Stimulated activated CD4-positive, alpha-beta T cell treated with anti-CD3 and anti-CD28 coated beads, Interleukin-1b, Interleukin-23, amount 100 ng/mL, for 48 hours (primary cell): ENCODE measurements at regions not wholly inside any gene's neighbourhood (a gene's known extent, or its start where the extent isn't known, plus 50 kb on each side); places are given as distances from the start of the nearest gene placed in this dataset.

Experiments used
- DNase-seq: peaks from one replicate; pipeline ENCODE4 v3.0.0-alpha.2; 2020

- no peak for DNase-seq
These were observed 1061.1 kb downstream of the SORCS3 start for GRCh38 chr10:105702211-105702610.

- DNase-seq: no peak
These were observed 1059.1 kb downstream of the SORCS3 start for GRCh38 chr10:105700218-105700617.

- no peak for DNase-seq
These were observed 1058.4 kb downstream of the SORCS3 start for GRCh38 chr10:105699504-105699903.

- DNase-seq: no peak
These were observed 1057.5 kb downstream of the SORCS3 start for GRCh38 chr10:105698592-105698991.

GRCh38 chr10:105697290-105697780, 1056.2 kb downstream of the SORCS3 start:
- DNase-seq: no peak

DNA sequence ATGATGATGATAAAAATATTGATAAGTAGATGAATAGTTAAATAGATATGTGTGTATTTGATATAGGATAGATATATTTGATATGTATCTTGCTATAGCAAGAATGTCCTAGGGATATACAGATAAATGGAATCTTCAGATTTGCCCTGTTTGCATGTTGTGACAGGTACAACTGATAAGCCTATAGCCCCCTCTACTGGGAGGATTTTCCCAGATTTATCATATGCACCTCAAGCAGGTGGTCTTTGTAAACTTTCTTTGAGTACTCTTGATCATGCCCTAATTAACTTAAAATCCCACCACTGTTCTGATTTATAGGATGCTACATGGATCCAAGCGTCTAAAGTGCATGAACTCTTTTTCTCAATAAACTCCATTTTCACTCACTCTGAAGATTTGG, 1050.7 kb downstream of the SORCS3 start:
- no peak for DNase-seq

DNA sequence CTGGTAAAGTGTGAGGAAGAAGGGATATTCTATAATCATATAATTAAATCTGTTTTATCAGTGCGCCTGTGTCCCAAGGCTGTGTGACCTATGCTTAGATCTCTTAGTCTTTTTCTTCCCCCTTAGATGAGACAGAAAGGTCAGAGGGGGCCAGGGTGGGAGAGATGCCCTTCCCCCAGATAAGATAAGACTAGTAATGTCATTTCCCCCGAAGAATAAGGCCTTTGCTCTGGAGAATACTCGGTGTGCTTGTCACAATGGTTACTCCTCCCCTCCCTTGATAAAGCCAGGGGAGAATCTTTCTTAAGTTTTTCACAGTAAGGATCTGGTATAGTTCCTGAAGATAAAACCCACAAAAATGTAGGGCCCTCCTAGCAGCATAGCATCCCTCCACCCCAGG, 1041.8 kb downstream of the SORCS3 start:
- no peak for DNase-seq

DNA sequence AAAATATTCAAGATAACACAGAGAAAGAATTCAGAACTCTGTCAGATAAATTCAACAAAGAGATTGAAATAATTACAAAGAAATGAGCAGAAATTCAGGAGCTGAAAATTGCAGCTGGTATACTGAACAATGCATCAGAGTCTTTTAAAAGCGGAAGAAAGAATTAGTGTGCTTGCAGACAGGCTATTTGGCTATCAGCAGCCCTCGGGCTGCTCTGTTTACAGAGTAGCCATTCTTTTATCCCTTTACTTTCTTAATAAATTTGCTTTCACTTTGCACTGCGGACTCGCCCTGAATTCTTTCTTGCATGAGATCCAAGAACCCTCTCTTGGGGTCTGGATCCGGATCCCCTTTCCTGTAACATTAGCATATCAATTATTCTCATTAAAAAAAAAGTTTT, 1040.0 kb downstream of the SORCS3 start:
- DNase-seq: no peak

- no peak for DNase-seq
These were observed 1038.7 kb downstream of the SORCS3 start for GRCh38 chr10:105679781-105680180.

DNA sequence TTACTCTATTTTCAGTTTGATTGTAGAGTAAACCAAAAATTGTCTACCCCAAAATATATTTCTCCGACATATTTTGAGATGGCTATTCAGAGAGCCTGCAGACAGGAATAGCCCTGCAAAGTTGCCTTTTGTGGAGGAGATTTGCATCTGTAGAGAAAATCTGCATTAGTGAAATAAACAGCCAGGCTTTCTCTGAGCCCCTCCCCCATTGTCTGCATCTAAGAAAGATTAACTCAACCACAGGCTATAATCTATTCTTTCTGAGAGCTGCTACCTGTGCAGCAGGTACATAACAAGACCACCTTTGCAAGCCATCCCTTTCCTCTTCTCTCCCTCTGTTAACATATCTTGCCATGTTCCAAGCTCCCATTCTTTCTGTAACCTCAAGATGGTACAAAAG, 1034.2 kb downstream of the SORCS3 start:
- no peak for DNase-seq

DNA sequence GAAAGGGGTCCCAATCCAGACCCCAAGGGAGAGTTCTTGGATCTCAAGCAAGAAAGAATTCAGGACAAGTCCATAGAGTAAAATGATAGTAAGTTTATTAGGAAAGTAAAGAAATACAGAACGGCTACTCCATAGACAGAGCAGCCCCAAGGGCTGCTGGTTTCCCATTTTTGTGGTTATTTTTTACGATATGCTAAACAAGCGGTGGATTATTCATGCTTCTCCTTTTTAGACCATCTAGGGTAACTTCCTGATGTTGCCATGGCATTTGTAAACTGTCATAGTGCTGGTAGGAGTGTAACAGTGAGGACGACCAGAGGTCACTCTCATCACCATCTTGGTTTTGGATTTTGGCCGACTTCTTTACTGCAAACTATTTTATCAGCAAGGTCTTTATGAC, 1033.4 kb downstream of the SORCS3 start:
- DNase-seq: no peak

DNA sequence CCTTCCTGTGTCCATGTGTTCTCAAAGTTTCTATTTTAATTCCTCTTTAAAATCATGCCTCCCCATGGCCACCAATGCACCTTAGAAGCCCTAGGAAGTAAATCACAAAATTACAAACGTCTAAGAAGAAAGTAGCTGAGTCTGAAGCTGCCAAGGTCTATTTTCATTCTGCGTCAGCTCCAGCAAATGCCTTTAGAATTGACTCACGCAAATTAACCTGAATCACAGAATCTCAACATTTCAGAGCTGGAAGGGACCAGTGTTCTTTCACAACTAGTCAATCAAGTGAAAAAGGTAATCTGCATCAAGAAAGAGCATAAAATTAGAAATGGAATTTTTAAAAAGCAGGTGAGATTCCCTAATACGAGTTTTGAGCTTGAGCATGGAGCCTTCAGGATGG, 1017.6 kb downstream of the SORCS3 start:
- no peak for DNase-seq

DNA sequence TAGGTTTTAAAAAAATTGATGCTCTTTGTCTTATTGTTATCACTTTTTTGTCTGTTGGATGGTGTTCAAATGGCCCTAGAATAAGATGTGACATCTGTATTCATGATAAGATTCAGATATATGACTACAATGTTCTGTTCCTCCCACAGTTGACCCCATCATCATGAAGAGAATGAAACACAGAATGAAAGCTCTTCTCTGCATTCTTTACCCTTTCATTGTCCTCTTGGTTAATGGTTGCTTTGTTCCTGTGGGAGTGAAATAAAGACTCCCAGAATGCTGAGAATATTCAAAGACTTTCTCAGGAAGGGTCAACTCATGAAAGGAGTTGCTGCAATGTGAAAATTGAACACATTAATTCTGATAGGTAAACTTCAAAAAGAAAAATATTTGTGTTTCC, 1015.8 kb downstream of the SORCS3 start:
- DNase-seq: no peak

DNA sequence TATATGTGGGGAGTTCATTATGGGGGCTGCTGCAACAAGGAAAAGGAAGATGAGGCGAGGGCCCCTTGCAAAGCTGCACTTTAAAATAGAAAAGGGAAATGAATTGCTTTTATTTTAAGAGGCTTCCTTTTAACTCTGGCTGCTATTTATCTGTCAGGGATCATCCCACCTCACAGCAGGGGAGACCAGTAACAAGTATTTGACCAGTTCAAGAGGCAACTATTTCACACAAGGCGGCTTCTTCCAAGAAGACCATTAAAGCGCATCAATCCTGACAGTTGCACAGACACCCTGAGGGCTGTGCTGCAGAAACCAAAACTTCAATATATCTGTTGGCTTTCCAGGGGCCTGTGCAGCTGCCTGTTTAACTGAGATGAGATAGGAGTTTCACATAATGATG, 1009.2 kb downstream of the SORCS3 start:
- DNase-seq: no peak

- DNase-seq: no peak
These were observed 1006.3 kb downstream of the SORCS3 start for GRCh38 chr10:105647354-105647753.

GRCh38 chr10:105644978-105645377, 1003.9 kb downstream of the SORCS3 start:
- no peak for DNase-seq

DNA sequence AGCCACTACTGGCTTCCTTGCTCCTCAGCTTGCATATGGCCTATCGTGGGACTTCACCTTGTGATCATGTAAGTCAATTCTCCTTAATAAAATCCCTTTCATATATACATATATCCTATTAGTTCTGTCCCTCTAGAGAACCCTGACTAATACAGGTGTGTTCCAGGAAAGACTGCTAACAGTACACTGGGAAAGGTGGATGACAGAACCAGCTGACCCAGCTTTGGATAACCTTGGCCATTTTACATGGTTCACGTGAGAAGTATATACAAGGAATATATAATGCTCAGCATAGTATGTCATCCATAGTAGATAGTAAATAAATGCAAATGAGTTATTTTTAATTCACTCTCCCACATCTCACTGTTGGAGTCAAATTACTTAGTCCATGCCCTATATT, 1003.5 kb downstream of the SORCS3 start:
- DNase-seq: no peak

GRCh38 chr10:105644091-105644490, 1003.0 kb downstream of the SORCS3 start:
- DNase-seq: no peak

- DNase-seq: no peak
These were observed 1002.6 kb downstream of the SORCS3 start for GRCh38 chr10:105643660-105644059.

DNA sequence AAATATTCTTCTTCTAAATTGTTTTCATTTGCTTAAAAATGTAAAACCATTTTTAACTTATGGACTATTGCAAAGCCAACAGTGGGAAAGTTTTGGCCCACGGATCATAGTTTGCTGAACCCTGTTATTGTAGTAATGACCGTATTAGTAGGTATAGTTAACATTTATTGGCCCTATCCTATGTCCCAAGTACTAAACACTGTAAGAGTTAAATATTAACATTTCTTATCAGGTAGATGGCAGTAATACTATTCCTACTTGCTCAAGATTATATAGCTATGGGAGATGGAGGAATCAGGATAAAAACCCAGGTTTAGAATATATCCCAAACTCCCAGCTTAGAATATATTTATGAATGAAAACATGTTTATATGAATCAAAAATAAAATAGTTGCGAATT, 993.2 kb downstream of the SORCS3 start:
- no peak for DNase-seq

DNA sequence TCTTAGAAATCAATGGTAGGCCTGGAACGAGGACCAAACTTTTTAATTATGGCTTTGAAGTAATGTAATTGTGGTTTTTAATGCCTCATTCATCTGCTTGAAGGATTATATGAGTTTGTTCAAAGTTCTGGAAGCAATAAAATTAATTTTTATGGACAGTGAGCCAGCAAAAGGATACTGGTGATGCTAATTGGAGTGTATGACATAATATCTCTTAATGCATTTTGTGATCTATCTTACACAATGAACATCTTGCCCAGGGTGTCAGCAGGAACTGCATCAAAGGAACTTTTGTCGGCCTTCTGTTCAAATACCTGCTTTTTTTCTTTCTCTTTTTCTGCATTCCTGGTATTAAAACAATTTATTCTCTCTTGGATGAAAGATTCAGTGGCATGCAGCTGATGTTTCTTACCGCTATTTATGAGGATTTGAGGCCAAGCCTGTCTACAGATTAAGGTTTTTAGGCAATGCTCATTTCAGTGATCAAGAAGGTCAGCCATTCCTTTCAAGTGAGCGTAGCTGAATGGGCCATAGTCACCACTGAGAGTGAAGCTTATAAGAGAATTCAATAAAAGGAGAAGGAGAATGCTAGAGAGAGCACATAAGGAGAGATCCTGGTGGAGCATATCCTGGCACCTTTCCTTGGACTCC, 974.8 kb downstream of the SORCS3 start:
- no peak for DNase-seq

DNA sequence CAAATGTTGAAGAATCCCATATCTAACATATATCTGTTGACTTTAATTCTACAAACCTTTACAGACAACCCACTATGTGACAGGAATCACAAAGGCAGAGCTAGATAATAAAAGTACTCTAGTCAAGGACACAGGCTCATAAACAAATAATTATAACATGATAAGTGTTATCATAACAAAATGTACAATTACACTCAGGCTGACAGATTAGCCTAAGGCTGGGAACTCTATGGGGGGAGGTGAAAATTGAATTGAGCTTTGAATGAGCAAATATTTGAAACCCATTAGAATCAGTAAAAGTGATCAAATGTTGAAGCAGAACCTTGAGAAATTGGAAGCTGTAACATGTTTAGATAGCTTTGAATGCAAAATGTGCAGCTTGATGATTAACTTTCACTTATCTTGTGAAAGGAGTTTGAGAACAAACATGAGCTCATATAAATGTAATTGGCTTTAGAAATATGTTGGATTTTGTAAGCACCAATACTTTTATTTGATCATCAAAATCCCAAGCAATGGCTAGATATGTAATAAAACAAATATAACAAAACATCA, 970.2 kb downstream of the SORCS3 start:
- no peak for DNase-seq

- DNase-seq: no peak
These were observed 968.4 kb downstream of the SORCS3 start for GRCh38 chr10:105609451-105609850.

GRCh38 chr10:105605918-105606317, 964.8 kb downstream of the SORCS3 start:
- DNase-seq: no peak

DNA sequence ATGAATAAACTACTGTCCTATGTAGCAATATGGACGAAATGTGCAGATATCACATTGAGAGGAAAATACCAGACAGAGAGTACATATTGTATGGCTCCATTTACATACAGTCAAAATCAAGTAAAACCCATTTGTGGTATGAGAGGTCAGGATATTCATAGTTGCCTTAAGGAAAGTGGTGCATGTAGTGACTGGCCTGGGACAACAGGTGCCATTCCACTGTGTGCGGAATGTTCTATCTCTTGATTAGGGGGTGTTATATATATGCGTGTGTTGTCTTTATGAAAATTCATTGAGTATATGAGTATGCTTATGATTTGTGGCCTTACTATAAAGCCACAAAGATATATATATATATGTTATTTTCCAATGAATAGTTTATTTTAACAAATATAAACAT, 964.0 kb downstream of the SORCS3 start:
- DNase-seq: no peak
